K562 (cell line): ENCODE measurements at regions not wholly inside any gene's neighbourhood (a gene's known extent, or its start where the extent isn't known, plus 50 kb on each side); places are given as distances from the start of the nearest gene placed in this dataset.
"Not testable (repeated sequence)": the region's sequence is repeated elsewhere in the genome, so short reads cannot be mapped to it uniquely, and the experiment has no call there.

Source experiments
- ATAC-seq: fragments of 200-7000 bp; cut with Tn5 transposase; 3 replicates; pipeline ENCODE4 v1.9.1; 2020; ENCODE audit warnings: moderate library complexity
- BruUV-seq: library from RNA; stranded (reverse); fragments of 400-500 nt; replicated peaks from 2 replicates; lab custom pipeline; 2021; lab: Mats Ljungman, UMichigan
- CTCF ChIA-PET: fragments of 300-600 bp; formaldehyde crosslinking; extraction: SDS; loops from one replicate; lab custom pipeline; 2021; ENCODE audit warnings: low intra/inter-chr PET ratio; lab: Yijun Ruan, JAX
- POLR2A ChIA-PET: fragments of 300-600, 350-650 bp; sonication (Branson Sonifier 250); formaldehyde crosslinking; extraction: SDS; loops from one replicate; lab custom pipeline; 2021; ENCODE audit warnings: antibody characterized with exemption, inconsistent platforms; lab: Yijun Ruan, JAX
- DNase-seq, 4 experiments: peaks; one replicate each; pipeline versions ENCODE4 v3.0.0 to v3.0.0-alpha.2; 2011 to 2018; ENCODE audit warnings: low spot score in 3 of 4, mixed read lengths in 3 of 4; ENCODE audit errors: extremely low read depth in 1 of 4
- FAIRE-seq: peaks from 2 replicates; lab custom pipeline; 2011; peaks lifted over from hg19 to GRCh38; lab: Jason Lieb, UNC
- H2AFZ ChIP-seq: 2 replicates; pipeline ENCODE4 v1.6.0; 2011; ENCODE audit warnings: low read depth, low read length, control low read depth, inconsistent platforms
- H3K27ac ChIP-seq: fragments of 200-600 bp; 3 replicates; pipeline ENCODE4 v1.8.0; 2011; ENCODE audit warnings: low read depth, mild to moderate bottlenecking, control low read depth, inconsistent platforms, low read length, moderate library complexity, mixed read lengths; ENCODE audit errors: extremely low read depth
- H3K27me3 ChIP-seq, 2 experiments: fragments of 300-600 bp in 1 of 2; 2 replicates in 1 of 2; 3 replicates in 1 of 2; pipeline versions ENCODE4 v1.6.0 to v1.8.0; 2011; ENCODE audit warnings: inconsistent platforms in 2 of 2, low read length in 2 of 2, mild to moderate bottlenecking in 1 of 2, mixed read lengths in 1 of 2, moderate library complexity in 1 of 2; ENCODE audit not compliant: control insufficient read depth in 2 of 2, insufficient read depth in 2 of 2
- H3K36me3 ChIP-seq: fragments of 300-600 bp; 3 replicates; pipeline ENCODE4 v1.8.0; 2011; ENCODE audit warnings: mild to moderate bottlenecking, low read length, inconsistent platforms; ENCODE audit not compliant: control insufficient read depth, insufficient read depth
- H3K4me1 ChIP-seq, 2 experiments: fragments of 200-600 bp in 1 of 2; replicated peaks in 1 of 2; 2 replicates in 1 of 2; 3 replicates in 1 of 2; pipeline versions ENCODE4 v1.5.1 to v1.8.0; 2011; ENCODE audit warnings: inconsistent platforms in 2 of 2, low read length in 2 of 2, mild to moderate bottlenecking in 1 of 2, mixed read lengths in 1 of 2, moderate library complexity in 1 of 2; ENCODE audit not compliant: control insufficient read depth in 2 of 2, insufficient read depth in 2 of 2
- H3K4me2 ChIP-seq: 2 replicates; pipeline ENCODE4 v1.6.1; 2011; ENCODE audit warnings: low read length, control low read depth, inconsistent platforms, mixed read lengths; ENCODE audit not compliant: insufficient read depth
- H3K4me3 ChIP-seq: fragments of 200-600 bp; sonication (generic), shearing (Covaris generic); 2 replicates; pipeline ENCODE4 v1.5.1; 2016; ENCODE audit warnings: control low read depth, inconsistent platforms
- H3K79me2 ChIP-seq: fragments of 200-600 bp; 3 replicates; pipeline ENCODE4 v1.8.0; 2011; ENCODE audit warnings: low read length, inconsistent platforms; ENCODE audit not compliant: control insufficient read depth, insufficient read depth
- H3K9ac ChIP-seq, 2 experiments: 2 replicates each; pipeline versions ENCODE4 v1.6.0 to v1.6.1; 2011; ENCODE audit warnings: low read depth in 2 of 2, low read length in 2 of 2, control low read depth in 1 of 2, inconsistent platforms in 1 of 2, mild to moderate bottlenecking in 1 of 2, mixed read lengths in 1 of 2; ENCODE audit not compliant: insufficient read depth in 1 of 2
- H3K9me1 ChIP-seq: one replicate; pipeline ENCODE4 v1.6.0; 2011; ENCODE audit warnings: inconsistent platforms, mild to moderate bottlenecking, low read length, moderate library complexity; ENCODE audit not compliant: control insufficient read depth, insufficient read depth
- H3K9me3 ChIP-seq: replicated peaks from 2 replicates; pipeline ENCODE4 v1.5.1; 2011; ENCODE audit warnings: low read depth, low read length, inconsistent platforms; ENCODE audit not compliant: control insufficient read depth, insufficient read depth
- H4K20me1 ChIP-seq: replicated peaks from 2 replicates; pipeline ENCODE4 v1.6.1; 2011; ENCODE audit warnings: low read length, inconsistent platforms, mixed read lengths; ENCODE audit not compliant: control insufficient read depth, insufficient read depth
- C11orf30 ChIP-seq: fragments of 450-650 bp; IDR thresholded peaks from 2 replicates; pipeline ENCODE4 v1.6.1; 2016; ENCODE audit warnings: low read depth, mild to moderate bottlenecking
- CBX5 ChIP-seq: IDR thresholded peaks from 2 replicates; pipeline ENCODE4 v1.6.1; 2014; ENCODE audit warnings: low read depth, borderline replicate concordance
- DACH1 ChIP-seq: fragments of 450-650 bp; IDR thresholded peaks from 2 replicates; pipeline ENCODE4 v1.6.1; 2018; ENCODE audit not compliant: partially characterized antibody
- FOXJ3 ChIP-seq: sonication (generic); formaldehyde crosslinking; IDR thresholded peaks from 2 replicates; pipeline ENCODE4 v1.4.0; 2020; ENCODE audit warnings: mild to moderate bottlenecking, missing genetic modification reagents
- HINFP ChIP-seq: fragments of 450-650 bp; conservative IDR thresholded peaks from 2 replicates; pipeline ENCODE4 v1.6.1; 2016; ENCODE audit warnings: missing genetic modification characterization, low read depth, mild to moderate bottlenecking, control low read depth, missing compliant biosample characterization
- KAT2B ChIP-seq: IDR thresholded peaks from one replicate; pipeline ENCODE4 v1.6.1; 2012; ENCODE audit warnings: low read depth, mild to moderate bottlenecking, control low read depth, inconsistent platforms, low read length, moderate library complexity
- MAFF ChIP-seq: IDR thresholded peaks from 2 replicates; pipeline ENCODE4 v1.6.1; 2012; ENCODE audit warnings: low read length, improper control_type of control experiment
- MAFG ChIP-seq: fragments of 450-650 bp; conservative IDR thresholded peaks from 2 replicates; pipeline ENCODE4 v1.6.1; 2016; ENCODE audit warnings: missing genetic modification characterization, missing compliant biosample characterization
- MCM5 ChIP-seq: fragments of 450-650 bp; IDR thresholded peaks from 2 replicates; pipeline ENCODE4 v1.6.1; 2016; ENCODE audit warnings: low read depth
- POLR2A ChIP-seq: fragments of 450-650 bp; conservative IDR thresholded peaks from 2 replicates; pipeline ENCODE4 v1.6.1; 2016
- PPARD ChIP-seq: fragments of 250-450 bp; sonication (Bioruptor Pico); IDR thresholded peaks from 2 replicates; pipeline ENCODE4 v1.8.0; 2022; ENCODE audit warnings: inconsistent platforms, mild to moderate bottlenecking, moderate library complexity
- TAF9B ChIP-seq: fragments of 450-650 bp; IDR thresholded peaks from 2 replicates; pipeline ENCODE4 v1.6.1; 2018; ENCODE audit warnings: mild to moderate bottlenecking; ENCODE audit not compliant: partially characterized antibody
- ZBTB1 ChIP-seq: sonication (generic); formaldehyde crosslinking; IDR thresholded peaks from 2 replicates; pipeline ENCODE4 v1.8.1; 2023; ENCODE audit warnings: missing genetic modification reagents, low read depth, mild to moderate bottlenecking, borderline replicate concordance
- ZNF41 ChIP-seq: fragments of 250-450 bp; sonication (Bioruptor Pico); conservative IDR thresholded peaks from 2 replicates; pipeline ENCODE4 v1.4.0; 2020; ENCODE audit warnings: mild to moderate bottlenecking
- ZNF561 ChIP-seq: fragments of 450-650 bp; formaldehyde crosslinking; conservative IDR thresholded peaks from 2 replicates; pipeline ENCODE4 v1.4.0; 2020; ENCODE audit warnings: mild to moderate bottlenecking, moderate library complexity
- WGBS: fragments of 100-300 bp; shearing (Covaris generic); methylation state at CpG from one replicate; pipeline ENCODE4 v1.1.6; 2016; ENCODE audit warnings: low coverage, mixed read lengths; ENCODE audit not compliant: insufficient coverage; ENCODE audit errors: missing lambda C conversion rate; 5-methylcytosine and 5-hydroxymethylcytosine counted together
- in situ Hi-C: fragments of 300-500 bp; cut with MboI; formaldehyde crosslinking; loops from 4 replicates; pipeline ENCODE4 v1.15.0; 2018; ENCODE audit warnings: inconsistent platforms, mixed read lengths
- intact Hi-C: fragments of 100-400 bp; cut with micrococcal nuclease; formaldehyde crosslinking; loops from 2 replicates; pipeline ENCODE4 v1.14.2; 2022
- TF ChIP-seq, protein P1 (sequence below): fragments of 450-650 bp; IDR thresholded peaks from 2 replicates; pipeline ENCODE4 v1.6.1; 2016; ENCODE audit warnings: low read depth, mild to moderate bottlenecking, moderate library complexity

- BruUV-seq, POLR2A ChIA-PET: not testable (repeated sequence)
- TF ChIP-seq C11orf30 = peak; percentile 34; the same call in 1 of the 2 replicates
- TF ChIP-seq MAFG (tag) = peak; percentile 47; the same call in 1 of the 2 replicates
Measured at GRCh38 chr12:105683836-105684235, 353.3 kb downstream of the C12orf75 start.

GRCh38 chr12:105698075-105698474, 367.6 kb downstream of the C12orf75 start:
- no peak for FAIRE-seq
- Histone ChIP-seq H3K9me3 (no peaks in the 10 kb centered on the region; the same call in 1 of the 2 replicates), H2AFZ (no peak overlapping the region), H3K9me1 (no peaks in the 10 kb centered on the region), H3K9ac (no peak overlapping the region), H3K27ac (no peak overlapping the region), H4K20me1 (no peaks in the 10 kb centered on the region), H3K79me2 (no peaks in the 10 kb centered on the region), H3K27me3 (no peaks in the 10 kb centered on the region), H3K4me1 (no peaks in the 10 kb centered on the region), H3K36me3 (no peaks in the 10 kb centered on the region), H3K4me3 (no peak overlapping the region), H3K4me2 (no peak overlapping the region)
- WGBS = 0% methylated on average over 3 of the region's 3 CpGs
- TF ChIP-seq MAFF (no peak), CBX5 (no peak), HINFP (tag) (no peak), ZNF41 (CRISPR knock-in tag) (no peak), KAT2B (no peak), PPARD (CRISPR knock-in tag) (no peak), FOXJ3 (CRISPR knock-in tag) (no peak), ZNF561 (CRISPR knock-in tag) (no peak), MCM5 (no peak), ZBTB1 (CRISPR knock-in tag) (no peak), DACH1 (no peak), TAF9B (no peak), POLR2A (no peak)
- TF ChIP-seq, protein P1, sequence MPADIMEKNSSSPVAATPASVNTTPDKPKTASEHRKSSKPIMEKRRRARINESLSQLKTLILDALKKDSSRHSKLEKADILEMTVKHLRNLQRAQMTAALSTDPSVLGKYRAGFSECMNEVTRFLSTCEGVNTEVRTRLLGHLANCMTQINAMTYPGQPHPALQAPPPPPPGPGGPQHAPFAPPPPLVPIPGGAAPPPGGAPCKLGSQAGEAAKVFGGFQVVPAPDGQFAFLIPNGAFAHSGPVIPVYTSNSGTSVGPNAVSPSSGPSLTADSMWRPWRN = no peak
- no peak for ATAC-seq
- DNase-seq = no peak
- POLR2A ChIA-PET = no interaction called here
- CTCF ChIA-PET = no interaction called here
- intact Hi-C loops (no loop called here), in situ Hi-C loops (no loop called here)
- no TSS peak for BruUV-seq

More at GRCh38 chr12:105683836-105684235, 353.3 kb downstream of the C12orf75 start:
- ATAC-seq, in situ Hi-C loops, H3K9me3 ChIP-seq, intact Hi-C loops, H3K27ac ChIP-seq, H3K4me3 ChIP-seq, DNase-seq, H3K4me1 ChIP-seq, H3K79me2 ChIP-seq, H3K4me2 ChIP-seq, H2AFZ ChIP-seq, H3K27me3 ChIP-seq, H3K36me3 ChIP-seq, H3K9me1 ChIP-seq, H3K9ac ChIP-seq, CTCF ChIA-PET, H4K20me1 ChIP-seq, FAIRE-seq: not testable (repeated sequence)
- 0% methylated on average over 4 of the region's 4 CpGs for WGBS
